ENCODE measurements at regions not wholly inside any gene's neighbourhood (a gene's known extent, or its start where the extent isn't known, plus 50 kb on each side); places are given as distances from the start of the nearest gene placed in this dataset.
"Not testable (repeated sequence)": the region's sequence is repeated elsewhere in the genome, so short reads cannot be mapped to it uniquely, and the experiment has no call there.

DNA sequence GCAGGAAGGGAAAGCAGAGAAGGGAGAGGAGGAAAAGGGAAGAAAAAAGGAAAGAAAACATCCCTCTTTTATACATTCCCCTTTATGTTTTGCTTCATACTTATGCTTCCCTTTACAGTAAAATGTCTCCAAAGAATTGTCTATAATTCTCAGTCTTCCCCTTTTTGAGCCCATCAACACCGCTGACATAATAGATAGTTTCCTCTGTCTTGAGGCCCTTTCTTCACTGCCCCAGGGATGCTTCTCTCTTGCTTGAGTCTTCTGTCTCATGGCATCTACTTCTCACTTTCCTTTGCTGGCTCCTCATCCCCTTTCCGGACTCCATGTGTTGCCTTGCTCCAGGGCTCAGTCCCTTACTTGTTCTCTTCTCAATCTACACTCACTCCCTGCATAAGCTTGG lies 99.7 kb upstream of the DAZL start:
- no peak for DNase-seq (ENCODE audit: low read depth in 4 of 4, low spot score in 3 of 4)

DNA sequence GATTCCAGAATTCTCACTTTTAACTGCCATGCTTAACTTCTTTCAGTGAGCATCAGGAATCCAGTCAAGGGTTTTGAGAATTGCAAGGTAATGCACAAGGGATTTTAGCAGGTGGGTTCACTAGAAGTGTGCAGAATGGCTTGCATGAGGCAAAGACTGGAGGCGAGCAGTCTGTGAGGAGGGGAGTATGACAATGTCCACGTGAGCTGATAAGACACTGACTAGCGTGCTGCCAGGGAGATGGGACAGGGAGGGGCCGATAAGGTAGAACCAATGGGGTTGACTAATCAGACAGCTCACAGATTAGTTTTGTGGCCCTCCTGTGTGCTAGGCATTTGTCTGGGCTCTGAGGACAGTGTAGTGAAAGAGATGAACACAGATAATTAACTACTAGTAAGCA lies 102.0 kb upstream of the DAZL start:
- no peak for DNase-seq (ENCODE audit: low read depth in 4 of 4, low spot score in 3 of 4)

DNA sequence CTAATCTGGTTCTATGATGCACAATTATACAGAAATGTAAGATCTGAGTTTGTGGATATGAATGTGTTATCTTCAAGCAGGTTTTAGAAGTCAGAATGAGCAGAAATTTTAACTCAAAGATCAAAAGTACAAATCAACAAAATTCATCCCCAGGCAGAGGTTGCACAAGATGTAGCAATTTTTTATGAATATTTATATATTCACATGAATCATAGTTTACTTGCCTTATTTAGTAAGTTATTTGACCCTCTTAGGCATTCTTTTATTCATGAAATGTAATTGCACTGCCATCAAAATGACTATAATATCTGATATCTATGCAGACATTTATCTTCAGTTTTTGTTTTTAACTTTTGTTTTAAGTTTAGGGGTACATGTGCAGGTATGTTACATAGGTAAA lies 103.1 kb upstream of the DAZL start:
- no peak for DNase-seq (ENCODE audit: low read depth in 4 of 4, low spot score in 3 of 4)

DNA sequence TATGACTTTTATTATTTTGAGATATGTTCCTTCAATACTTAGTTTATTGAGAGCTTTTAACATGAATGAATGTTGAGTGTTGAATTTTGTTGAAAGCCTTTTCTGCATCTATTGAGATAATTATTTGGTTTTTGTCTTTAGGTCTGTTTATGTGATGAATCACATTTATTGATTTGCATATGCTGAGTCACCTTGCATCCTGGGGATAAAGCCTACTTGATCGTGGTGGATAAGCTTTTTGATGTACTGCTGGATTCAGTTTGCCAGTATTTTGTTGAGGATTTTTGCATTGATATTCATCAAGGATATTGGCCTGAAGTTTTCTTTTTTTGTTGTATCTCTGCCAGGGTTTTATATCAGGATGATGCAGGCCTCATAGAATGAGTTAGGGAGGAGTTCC lies 106.5 kb upstream of the DAZL start:
- DNase-seq (ENCODE audit: low read depth in 4 of 4, low spot score in 3 of 4): not testable (repeated sequence)

DNA sequence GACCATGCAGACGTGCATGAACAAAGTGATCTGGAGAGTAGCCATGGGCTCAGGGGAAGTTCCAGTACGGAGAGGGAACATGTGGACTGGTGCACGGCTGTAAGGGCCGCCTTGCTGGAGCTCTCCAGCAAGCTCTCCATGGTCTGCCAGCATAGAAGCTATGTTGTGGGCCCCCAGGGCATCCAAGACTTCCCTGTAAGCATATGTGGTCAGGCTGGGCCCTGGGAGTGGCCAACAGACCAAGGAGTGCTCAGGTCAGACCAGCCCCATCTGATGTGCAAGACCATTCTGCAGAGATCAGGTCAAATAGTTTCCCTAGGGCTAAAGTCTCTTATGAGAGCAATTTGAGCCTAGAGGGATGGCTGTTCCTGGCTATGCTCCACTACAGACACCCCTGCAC lies 110.1 kb upstream of the DAZL start:
- DNase-seq (ENCODE audit: low read depth in 4 of 4, low spot score in 3 of 4): no peak

DNA sequence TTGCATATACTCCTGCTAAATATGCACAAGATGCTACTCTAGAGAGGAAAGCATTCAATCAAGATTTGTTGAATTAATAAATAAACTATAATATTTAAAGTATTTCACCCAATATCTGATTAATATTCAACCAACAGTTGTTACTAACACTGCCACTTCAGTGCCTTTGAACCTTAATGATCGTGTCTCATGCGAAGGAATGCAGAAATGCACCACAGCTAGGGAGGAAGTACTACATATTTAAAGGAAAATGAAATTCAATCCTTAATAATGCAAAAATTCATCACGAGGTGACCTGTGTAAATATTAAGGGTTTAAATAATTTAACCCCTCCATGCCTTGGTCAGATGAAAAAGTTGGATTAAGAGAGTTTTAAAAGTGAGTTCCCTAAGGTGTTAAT lies 114.2 kb upstream of the DAZL start:
- no peak for DNase-seq (ENCODE audit: low read depth in 4 of 4, low spot score in 3 of 4)

DNA sequence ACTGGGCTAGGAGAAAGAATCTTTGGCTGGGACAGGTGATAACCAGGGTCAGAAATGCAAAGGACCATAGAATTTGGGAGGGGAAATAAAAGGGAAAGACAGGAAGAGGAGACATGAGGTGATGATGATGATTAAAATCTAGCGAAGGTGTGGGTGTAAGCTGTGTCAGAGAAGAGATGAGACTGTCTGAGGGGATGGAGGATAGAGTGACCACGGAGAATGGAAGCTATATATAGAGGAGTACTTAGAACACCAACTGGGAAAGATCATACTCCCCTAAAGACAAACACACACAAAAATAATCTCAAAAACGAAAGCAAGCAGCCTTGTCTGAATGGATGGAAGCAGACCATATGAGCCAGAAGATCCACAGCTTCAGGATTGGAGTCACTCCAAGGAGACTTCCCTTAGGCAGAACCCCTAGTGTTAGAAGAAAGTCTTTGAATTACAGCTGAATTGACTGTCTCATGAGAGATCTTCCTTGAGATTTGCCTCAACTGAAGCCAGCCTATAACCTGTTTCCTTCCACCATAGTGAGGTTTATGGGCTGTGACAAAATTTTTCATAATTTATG lies 115.2 kb upstream of the DAZL start:
- DNase-seq (ENCODE audit: low read depth in 4 of 4, low spot score in 3 of 4): peak in 1 of 4 donors; percentile 2

DNA sequence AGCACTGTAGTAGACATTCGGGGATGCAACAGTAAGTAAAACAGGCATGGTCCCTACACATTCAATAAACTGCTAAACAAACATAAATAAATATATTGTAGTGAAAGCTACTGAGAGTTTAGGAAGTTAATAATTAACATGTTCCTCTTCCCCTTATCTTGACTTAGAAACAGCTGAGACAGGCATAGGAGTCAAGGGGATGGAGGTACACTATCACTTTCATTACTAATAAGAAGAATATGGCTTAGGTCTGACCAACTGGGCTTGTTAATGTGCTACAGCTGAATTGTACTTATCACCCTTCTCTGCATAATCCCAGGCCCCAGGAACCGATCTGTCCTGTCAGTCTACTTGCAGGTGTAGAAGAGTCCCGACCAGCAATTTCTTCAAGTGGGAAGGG lies 116.3 kb upstream of the DAZL start:
- no peak for DNase-seq (ENCODE audit: low read depth in 4 of 4, low spot score in 3 of 4)

DNA sequence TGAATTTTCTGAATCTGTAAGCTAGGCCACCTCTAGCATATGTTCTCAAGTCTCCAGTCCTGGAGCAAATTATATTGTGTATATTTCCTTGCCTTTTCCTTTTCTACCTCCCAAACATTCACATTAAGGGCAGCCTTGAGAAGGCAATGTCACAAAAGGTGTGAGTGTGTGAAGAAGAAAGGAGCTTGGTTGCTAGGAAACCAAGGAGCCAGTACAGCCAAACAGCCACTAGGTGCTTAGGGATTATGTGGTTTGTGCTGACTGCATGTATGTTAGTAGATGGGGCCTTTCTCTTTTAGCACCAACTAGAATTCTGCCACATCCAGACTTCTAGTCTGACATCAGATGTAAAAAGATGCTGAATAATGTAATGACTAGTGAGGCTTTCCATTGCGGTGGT lies 118.8 kb upstream of the DAZL start:
- DNase-seq (ENCODE audit: low read depth in 4 of 4, low spot score in 3 of 4): no peak

DNA sequence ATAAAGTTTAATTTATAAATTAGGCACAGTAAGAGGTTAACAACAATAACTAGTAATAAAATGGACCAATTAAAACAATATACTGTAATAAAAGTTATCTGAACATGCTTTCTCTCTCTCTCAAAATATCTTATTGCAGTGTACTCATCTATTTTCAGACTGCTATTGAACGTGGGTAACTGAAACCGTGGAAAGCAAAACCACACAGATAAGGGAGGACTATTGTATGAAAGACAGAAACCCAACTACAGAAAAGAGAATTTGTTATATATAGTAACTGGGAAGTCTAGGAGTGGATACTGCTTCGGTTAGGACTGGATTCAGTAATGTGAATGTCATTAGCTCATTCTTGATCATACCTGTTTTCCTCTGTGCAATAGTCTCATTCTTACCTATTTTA lies 119.3 kb upstream of the DAZL start:
- no peak for DNase-seq (ENCODE audit: low read depth in 4 of 4, low spot score in 3 of 4)

DNA sequence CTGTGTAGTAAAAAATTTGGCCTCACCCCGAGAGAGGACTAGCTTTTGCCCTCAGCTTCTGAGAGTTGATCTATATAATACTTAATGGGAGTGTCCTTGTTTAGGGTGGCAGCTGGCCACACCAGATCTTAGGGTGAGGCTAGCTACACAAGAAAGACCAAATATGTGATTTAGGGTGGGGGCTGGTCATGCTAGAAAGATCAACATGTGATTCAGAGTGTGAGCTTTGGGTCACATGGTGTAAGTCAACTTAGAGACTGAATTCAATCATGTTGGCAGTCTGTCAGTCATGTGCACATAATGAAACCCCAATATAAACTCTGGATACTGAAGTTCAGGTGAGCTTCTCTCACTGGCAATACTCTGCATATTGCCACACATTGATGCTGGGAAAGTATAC lies 120.7 kb upstream of the DAZL start:
- no peak for DNase-seq (ENCODE audit: low read depth in 4 of 4, low spot score in 3 of 4)

DNA sequence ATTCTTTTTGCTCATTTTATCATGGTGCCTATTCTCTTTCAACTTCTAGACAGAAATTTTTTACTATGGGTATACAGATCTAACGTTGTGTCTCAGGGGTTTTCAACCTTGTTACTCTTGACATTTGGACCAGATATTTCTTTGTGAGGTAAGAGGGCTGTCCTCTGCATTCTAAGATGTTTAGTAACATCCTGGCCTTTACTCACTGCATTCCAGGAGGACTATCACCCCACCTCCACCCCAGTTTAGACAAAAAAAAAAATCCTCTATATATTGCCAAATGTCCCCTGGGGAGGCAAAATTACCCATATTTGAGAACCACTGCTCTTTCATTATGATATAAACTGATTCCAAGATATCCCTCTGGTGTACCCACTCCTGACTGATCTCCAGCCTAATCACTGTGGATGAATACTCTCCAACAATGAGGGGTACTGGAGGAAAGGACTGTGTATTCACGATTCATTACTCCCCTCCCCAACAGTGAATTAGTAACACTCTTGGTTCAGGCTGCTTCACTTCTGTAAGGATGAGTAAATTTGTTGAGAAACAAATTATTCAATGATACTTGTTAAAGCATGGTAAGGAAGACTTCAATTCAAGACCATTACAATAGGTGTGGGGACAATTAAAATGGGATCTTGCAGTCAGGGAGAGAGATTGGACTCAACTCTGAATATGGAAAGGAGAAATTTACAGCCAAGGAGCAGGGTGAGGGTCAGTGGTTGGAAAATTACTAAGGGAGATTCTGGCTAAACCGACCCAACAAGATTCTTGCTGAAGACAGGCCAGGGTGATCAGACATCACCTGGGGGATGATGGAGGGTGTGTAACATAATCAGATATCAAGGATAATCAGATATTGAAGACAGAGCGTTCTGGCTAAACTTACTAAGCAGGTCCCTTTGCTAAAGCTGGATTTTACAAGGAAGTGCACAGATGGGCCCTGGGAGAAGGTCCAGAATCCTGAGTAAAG lies 123.8 kb upstream of the DAZL start:
- no peak for DNase-seq (ENCODE audit: low read depth in 4 of 4, low spot score in 3 of 4)

DNA sequence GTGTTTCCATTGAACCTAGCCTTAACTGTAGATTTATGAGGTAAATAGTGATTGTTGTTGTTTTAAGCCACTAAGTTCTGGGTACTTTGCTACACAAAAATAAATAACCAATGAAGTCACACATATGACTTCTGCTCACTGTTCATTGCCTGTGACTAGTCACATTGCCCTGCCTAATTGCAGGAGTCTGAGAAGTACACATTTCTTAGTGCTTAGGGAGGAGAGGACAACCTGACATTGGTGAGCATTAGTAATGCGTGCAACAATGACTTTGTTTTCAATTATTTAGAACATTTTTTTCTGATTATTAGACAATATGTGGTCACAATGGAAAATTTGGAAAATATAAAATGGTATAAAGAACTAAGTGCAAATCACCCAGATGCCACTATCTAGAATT lies 133.2 kb upstream of the DAZL start:
- DNase-seq (ENCODE audit: low read depth in 4 of 4, low spot score in 3 of 4): no peak

DNA sequence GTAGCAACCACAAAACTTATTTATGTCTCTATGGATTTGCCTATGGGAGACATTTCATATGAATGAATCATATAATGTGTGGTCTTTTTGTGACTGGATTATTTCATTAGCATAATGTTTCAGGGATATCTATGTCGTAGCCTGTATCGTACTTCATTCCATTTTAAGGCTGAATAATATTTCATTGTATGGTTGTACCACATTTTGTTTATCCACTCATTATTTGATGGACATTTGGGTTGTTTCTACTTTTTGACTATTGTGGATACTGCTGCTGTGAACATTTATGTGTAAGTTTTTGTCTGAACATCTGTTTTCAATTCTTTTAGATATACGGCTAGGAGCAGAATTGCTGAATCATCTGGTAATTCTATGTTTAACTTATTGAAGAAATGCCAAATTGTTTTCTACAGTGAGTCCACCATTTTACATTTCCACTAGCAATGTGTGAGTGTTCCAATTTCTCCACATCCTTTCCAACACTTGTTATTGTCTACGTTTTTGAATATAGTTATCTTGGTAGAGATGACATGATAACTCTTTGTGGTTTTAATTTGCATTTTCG lies 134.4 kb upstream of the DAZL start:
- DNase-seq (ENCODE audit: low read depth in 4 of 4, low spot score in 3 of 4): no peak

DNA sequence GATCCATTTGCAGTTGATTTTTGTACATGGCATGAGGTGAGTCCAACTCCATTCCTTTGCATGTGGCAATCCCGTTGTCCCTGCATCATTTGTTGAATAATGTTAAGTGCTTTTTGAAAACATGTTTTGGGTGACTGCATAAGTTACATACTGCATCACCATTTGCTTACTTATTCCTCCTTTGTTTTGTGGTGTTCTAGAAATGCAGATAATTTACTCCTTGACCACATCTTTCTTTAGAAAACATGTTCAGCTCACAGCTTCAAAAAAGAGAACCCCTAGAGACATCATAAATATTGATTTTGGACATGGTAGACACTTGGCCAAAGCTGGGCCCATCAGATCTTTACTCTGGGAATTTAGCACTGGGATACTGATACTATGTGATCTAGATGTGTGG lies 135.3 kb upstream of the DAZL start:
- no peak for DNase-seq (ENCODE audit: low read depth in 4 of 4, low spot score in 3 of 4)

DNA sequence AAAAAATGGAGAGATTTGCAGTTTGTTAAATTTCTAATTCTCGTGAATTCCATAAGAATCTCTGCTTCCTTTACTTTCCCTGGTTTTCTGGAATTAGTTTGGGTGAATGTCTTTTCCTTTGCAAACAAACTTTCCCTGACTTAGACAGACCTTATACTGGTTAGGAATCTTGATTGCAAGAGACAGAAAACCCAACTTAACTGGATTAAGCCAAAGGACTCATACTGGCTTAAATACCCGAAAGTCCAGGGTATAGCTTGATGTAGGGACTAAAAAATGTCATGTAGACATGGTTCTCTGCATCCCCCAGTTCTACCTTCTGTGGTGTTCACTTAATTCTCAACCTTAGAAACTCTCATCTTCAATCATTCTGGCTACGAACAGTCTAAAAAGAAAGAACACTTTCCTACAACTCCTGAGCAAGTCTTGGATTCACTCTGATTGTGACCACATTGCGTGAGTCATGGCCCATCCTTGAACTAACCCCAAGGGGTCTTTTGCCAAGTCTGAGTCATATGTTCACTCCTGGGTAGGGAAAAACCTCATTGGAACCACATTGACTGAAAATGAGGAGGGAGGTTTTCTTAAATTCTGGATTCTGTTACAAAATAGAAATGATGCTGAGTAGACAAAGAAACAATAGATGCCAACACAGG lies 136.0 kb upstream of the DAZL start:
- no peak for DNase-seq (ENCODE audit: low read depth in 4 of 4, low spot score in 3 of 4)

DNA sequence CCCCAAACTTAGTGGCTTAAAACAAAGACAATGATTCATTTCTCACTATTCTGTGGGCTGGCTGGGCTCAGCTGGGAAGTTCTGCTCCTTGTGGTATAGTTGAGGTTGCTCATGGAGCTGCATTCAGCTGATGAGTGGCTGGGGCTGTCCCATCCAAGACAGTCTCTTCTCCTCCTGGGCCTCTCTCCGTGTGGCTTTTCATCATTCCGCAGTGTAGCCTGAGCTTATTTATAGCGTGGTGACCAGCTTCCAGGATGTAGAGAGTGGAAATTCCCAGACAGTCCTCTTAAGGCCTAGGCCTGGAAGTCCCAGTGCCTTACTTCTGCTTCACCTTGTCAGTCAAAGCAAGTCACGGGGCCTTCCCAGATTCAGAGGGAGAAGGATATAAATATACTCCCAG lies 136.7 kb upstream of the DAZL start:
- DNase-seq (ENCODE audit: low read depth in 4 of 4, low spot score in 3 of 4): no peak

DNA sequence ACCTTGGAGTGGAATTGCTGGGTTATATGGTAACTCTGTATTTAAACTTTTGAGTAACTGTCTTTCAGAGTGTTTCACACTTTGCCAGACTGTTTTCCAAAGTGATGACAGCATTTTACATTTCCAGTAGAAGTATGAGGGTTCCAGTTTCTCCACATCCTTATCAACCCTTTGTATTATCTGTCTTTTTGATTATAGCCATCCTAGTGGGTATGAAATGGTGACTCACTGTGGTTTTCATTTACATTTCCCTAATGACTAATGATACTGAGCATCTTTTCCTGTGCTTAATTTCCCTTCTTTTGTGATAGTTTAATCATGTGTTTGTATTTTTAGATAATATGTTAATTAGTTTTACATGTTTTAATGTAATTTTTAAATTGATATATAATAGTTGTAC lies 138.1 kb upstream of the DAZL start:
- no peak for DNase-seq (ENCODE audit: low read depth in 4 of 4, low spot score in 3 of 4)

DNA sequence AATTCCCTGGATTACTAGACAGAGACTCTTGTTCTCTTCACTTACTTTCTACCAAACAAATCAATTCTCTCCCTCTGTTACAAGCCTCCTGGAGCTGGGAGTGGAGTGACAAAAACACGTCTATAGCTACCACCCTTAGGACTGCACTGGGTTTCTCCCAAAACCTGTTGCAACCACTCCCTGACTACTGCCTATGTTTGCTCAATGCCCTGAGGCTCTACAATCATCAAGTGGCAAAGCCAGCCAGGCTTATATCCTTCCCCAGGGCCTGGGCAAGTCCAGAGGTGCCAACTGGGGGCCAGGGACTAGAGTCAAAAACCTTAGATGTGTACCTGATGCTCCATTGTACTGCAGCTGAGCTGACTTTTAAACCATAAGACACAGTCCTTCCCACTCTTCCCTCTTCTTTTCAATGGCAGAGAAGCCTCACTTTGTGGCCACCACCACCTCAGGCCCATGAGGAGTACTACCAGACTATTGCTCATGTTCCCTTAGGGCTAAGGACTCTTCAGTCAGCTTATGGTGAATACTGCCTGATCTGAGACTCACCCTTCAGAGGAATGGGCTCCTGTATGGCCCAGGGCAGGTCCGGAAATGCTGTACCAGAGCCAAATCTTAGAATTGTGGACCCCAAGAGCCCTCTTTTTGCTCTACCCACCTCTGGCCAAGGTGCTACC lies 125.4 kb upstream of the PLCL2 start:
- DNase-seq (ENCODE audit: low read depth in 4 of 4, low spot score in 3 of 4): no peak

DNA sequence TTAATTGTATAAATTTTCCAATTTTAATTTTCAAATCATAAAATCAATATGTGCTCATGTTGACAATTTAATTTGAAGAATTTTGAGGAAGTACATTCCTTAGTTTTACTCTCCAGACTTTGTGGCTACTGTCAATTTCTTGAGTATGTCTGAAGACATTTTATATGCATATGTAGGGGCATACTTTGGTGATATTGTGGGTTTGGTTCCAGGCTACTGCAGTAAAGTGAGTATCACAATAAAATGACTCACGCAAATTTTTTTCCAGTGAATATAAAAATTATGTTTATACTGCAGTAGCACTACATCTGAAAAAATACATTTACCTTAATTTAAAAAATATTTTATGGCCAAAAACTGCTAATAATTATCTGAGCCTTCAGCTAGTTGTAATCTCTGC lies 123.2 kb upstream of the PLCL2 start:
- DNase-seq (ENCODE audit: low read depth in 4 of 4, low spot score in 3 of 4): no peak

DNA sequence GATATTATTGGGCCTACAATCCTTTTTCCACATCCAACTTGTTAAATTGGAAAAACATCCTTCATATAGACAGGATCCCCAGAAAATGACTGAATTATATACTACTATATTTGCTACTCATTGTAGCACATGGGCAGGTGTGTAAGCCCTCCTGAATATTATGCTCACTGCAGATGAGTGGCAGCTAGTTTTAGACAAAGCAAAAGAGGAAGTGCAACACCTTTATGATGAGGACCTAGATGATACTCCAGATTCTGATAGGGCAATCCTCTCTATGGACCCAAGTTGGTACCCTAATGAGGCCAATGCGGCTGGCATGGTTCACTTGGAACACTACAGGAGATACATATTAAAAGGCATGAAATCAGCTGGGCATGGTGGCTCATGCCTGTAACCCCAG lies 119.1 kb upstream of the PLCL2 start:
- no peak for DNase-seq (ENCODE audit: low read depth in 4 of 4, low spot score in 3 of 4)

Measured in right renal pelvis (tissue), 4 donors.